ENCODE measurements at regions not wholly inside any gene's neighbourhood (a gene's known extent, or its start where the extent isn't known, plus 50 kb on each side); places are given as distances from the start of the nearest gene placed in this dataset.

- H3K36me3 ChIP-seq (replicated peaks in 1 of 2; ENCODE audit: control extremely low read depth in 1 of 2, control insufficient read depth in 1 of 2, extremely low read depth in 1 of 2, insufficient read depth in 2 of 2, low read length in 1 of 2), result no peaks in the 10 kb centered on the region
- Mint-ChIP-seq H3K4me1 (no peaks in the 10 kb centered on the region), H3K4me3 (no peak overlapping the region), H3K9me3 (ENCODE audit: insufficient read depth) (peaks cover 4% of the 10 kb centered on the region), H3K27ac (no peak overlapping the region), H3K27me3 (no peaks in the 10 kb centered on the region)
- H3K4me1 ChIP-seq (ENCODE audit: control insufficient read depth in 2 of 2, insufficient read depth in 2 of 2, low read length in 2 of 2), result no peaks in the 10 kb centered on the region
- no peaks in the 10 kb centered on the region for H3K27me3 ChIP-seq (replicated peaks in 1 of 4; ENCODE audit: control extremely low read depth in 1 of 4, control insufficient read depth in 3 of 4, insufficient read depth in 4 of 4, low read length in 3 of 4)
- DNase-seq (no peak), ATAC-seq (ENCODE audit: low read depth) (no peak)
- no peak overlapping the region for H3K9ac ChIP-seq (ENCODE audit: low read length)
- ChIA-PET POLR2A (no interaction called here), CTCF (no interaction called here)
- H3K27ac ChIP-seq (ENCODE audit: low read length in 2 of 2), result no peak overlapping the region
- H3K79me2 ChIP-seq (ENCODE audit: control insufficient read depth, insufficient read depth, low read length), result no peaks in the 10 kb centered on the region
- H2AFZ ChIP-seq (ENCODE audit: insufficient read depth, low read depth, low read length, poor library complexity, severe bottlenecking), result no peak overlapping the region
- no peaks in the 10 kb centered on the region for H3K9me3 ChIP-seq (ENCODE audit: control extremely low read depth in 1 of 3, control insufficient read depth in 2 of 3, insufficient read depth in 1 of 3, low read length in 2 of 3)
- intact Hi-C loops (cut with micrococcal nuclease), result no loop called here
- no CpG with 5 or more reads among the region's 1 CpG for WGBS (ENCODE audit: insufficient coverage)
- no peak overlapping the region for H3K4me2 ChIP-seq (replicated peaks; ENCODE audit: low read depth, low read length, poor library complexity, severe bottlenecking)
- TF ChIP-seq EZH2 (IDR thresholded peaks at IDR 0.05; ENCODE audit: borderline replicate concordance, insufficient read depth, low read depth, low read length, poor library complexity, severe bottlenecking) (no peak), CTCF (IDR thresholded peaks at IDR 0.05) (no peak)
- no peak overlapping the region for H3K4me3 ChIP-seq (ENCODE audit: control extremely low read depth in 1 of 5, extremely low read depth in 1 of 5, insufficient read depth in 1 of 5, low read depth in 2 of 5, low read length in 4 of 5)
- no peaks in the 10 kb centered on the region for H4K20me1 ChIP-seq (ENCODE audit: control insufficient read depth, insufficient read depth, low read length, poor library complexity, severe bottlenecking)
Measured at GRCh38 chr2:56100791-56101312, 82.9 kb upstream of the CCDC85A start.

GRCh38 chr2:56102098-56102497 lies 81.7 kb upstream of the CCDC85A start:
- Histone ChIP-seq H3K27me3 (replicated peaks in 1 of 4; ENCODE audit: control extremely low read depth in 1 of 4, control insufficient read depth in 3 of 4, insufficient read depth in 4 of 4, low read length in 3 of 4) (no peaks in the 10 kb centered on the region), H3K9me3 (ENCODE audit: control extremely low read depth in 1 of 3, control insufficient read depth in 2 of 3, insufficient read depth in 1 of 3, low read length in 2 of 3) (no peaks in the 10 kb centered on the region), H3K4me3 (ENCODE audit: control extremely low read depth in 1 of 5, extremely low read depth in 1 of 5, insufficient read depth in 1 of 5, low read depth in 2 of 5, low read length in 4 of 5) (no peak overlapping the region), H3K9ac (ENCODE audit: low read length) (no peak overlapping the region), H3K4me2 (replicated peaks; ENCODE audit: low read depth, low read length, poor library complexity, severe bottlenecking) (no peak overlapping the region), H4K20me1 (ENCODE audit: control insufficient read depth, insufficient read depth, low read length, poor library complexity, severe bottlenecking) (no peaks in the 10 kb centered on the region), H3K36me3 (replicated peaks in 1 of 2; ENCODE audit: control extremely low read depth in 1 of 2, control insufficient read depth in 1 of 2, extremely low read depth in 1 of 2, insufficient read depth in 2 of 2, low read length in 1 of 2) (no peaks in the 10 kb centered on the region), H3K27ac (ENCODE audit: low read length in 2 of 2) (no peak overlapping the region), H2AFZ (ENCODE audit: insufficient read depth, low read depth, low read length, poor library complexity, severe bottlenecking) (no peak overlapping the region), H3K4me1 (ENCODE audit: control insufficient read depth in 2 of 2, insufficient read depth in 2 of 2, low read length in 2 of 2) (no peaks in the 10 kb centered on the region), H3K79me2 (ENCODE audit: control insufficient read depth, insufficient read depth, low read length) (no peaks in the 10 kb centered on the region)
- intact Hi-C loops (cut with micrococcal nuclease), result no loop called here
- ATAC-seq (ENCODE audit: low read depth) (no peak), DNase-seq (no peak)
- 60% methylated on average over 1 of the region's 1 CpG for WGBS (ENCODE audit: insufficient coverage)
- ChIA-PET POLR2A (no interaction called here), CTCF (no interaction called here)
- no peak overlapping the region for H3K27ac Mint-ChIP-seq
- H3K9me3 Mint-ChIP-seq (ENCODE audit: insufficient read depth), result peaks cover 4% of the 10 kb centered on the region
- TF ChIP-seq EZH2 (IDR thresholded peaks at IDR 0.05; ENCODE audit: borderline replicate concordance, insufficient read depth, low read depth, low read length, poor library complexity, severe bottlenecking), result no peak
- TF ChIP-seq CTCF (IDR thresholded peaks at IDR 0.05), result no peak
- no peak overlapping the region for H3K4me3 Mint-ChIP-seq
- H3K27me3 Mint-ChIP-seq, result peaks cover 2% of the 10 kb centered on the region
- H3K4me1 Mint-ChIP-seq, result no peaks in the 10 kb centered on the region

Measured in B cell (primary cell).